IMR-90 (cell line): ENCODE measurements at regions not wholly inside any gene's neighbourhood (a gene's known extent, or its start where the extent isn't known, plus 50 kb on each side); places are given as distances from the start of the nearest gene placed in this dataset.

Experiments
- ATAC-seq: fragments of 200-7000 bp; cut with Tn5 transposase; 2 replicates; pipeline ENCODE4 v1.9.1; 2020; ENCODE audit warnings: low read depth, mild to moderate bottlenecking, moderate library complexity
- BruUV-seq: library from RNA; stranded (reverse); fragments of 400-500 nt; replicated peaks from 2 replicates; lab custom pipeline; 2021; lab: Mats Ljungman, UMichigan
- CTCF ChIA-PET: fragments of 300-600 bp; formaldehyde crosslinking; extraction: SDS; loops from one replicate; lab custom pipeline; 2021; ENCODE audit warnings: antibody characterized with exemption; lab: Yijun Ruan, JAX
- POLR2A ChIA-PET: fragments of 300-600 bp; sonication (Branson Sonifier 250); formaldehyde crosslinking; loops from one replicate; lab custom pipeline; 2022; ENCODE audit warnings: antibody characterized with exemption; ENCODE audit not compliant: unreplicated experiment; lab: Charles Lee
- DNase-seq: peaks from one replicate; pipeline ENCODE4 v3.0.0; 2013
- H2AFZ ChIP-seq: replicated peaks from 2 replicates; pipeline ENCODE3; 2013; ENCODE audit warnings: low read length, mild to moderate bottlenecking; ENCODE audit not compliant: poor library complexity
- H2AK5ac ChIP-seq: 2 replicates; pipeline ENCODE4 v1.6.1; 2013; ENCODE audit warnings: low read depth, low read length, inconsistent platforms
- H2AK9ac ChIP-seq: replicated peaks from 2 replicates; pipeline ENCODE3; 2013; ENCODE audit warnings: mild to moderate bottlenecking, low read depth, low read length, moderate library complexity; ENCODE audit not compliant: poor library complexity
- H2BK120ac ChIP-seq: 2 replicates; pipeline ENCODE4 v1.6.1; 2013; ENCODE audit warnings: low read depth, low read length, inconsistent platforms
- H2BK15ac ChIP-seq: 3 replicates; pipeline ENCODE4 v1.6.1; 2013; ENCODE audit warnings: low read depth, low read length, inconsistent platforms
- H2BK20ac ChIP-seq: 2 replicates; pipeline ENCODE4 v1.6.1; 2013; ENCODE audit warnings: low read depth, mild to moderate bottlenecking, inconsistent platforms, low read length, moderate library complexity
- H2BK5ac ChIP-seq: 2 replicates; pipeline ENCODE4 v1.6.1; 2013; ENCODE audit warnings: mild to moderate bottlenecking, low read depth, low read length, inconsistent platforms; ENCODE audit not compliant: poor library complexity, severe bottlenecking
- H3K14ac ChIP-seq: replicated peaks from 2 replicates; pipeline ENCODE4 v1.6.1; 2013; ENCODE audit warnings: low read depth, low read length, inconsistent platforms
- H3K18ac ChIP-seq: 2 replicates; pipeline ENCODE4 v1.6.1; 2013; ENCODE audit warnings: low read depth, low read length, control low read depth
- H3K23ac ChIP-seq: 2 replicates; pipeline ENCODE4 v1.6.1; 2013; ENCODE audit warnings: low read depth, low read length, inconsistent platforms
- H3K27ac ChIP-seq: 2 replicates; pipeline ENCODE4 v1.5.1; 2013; ENCODE audit warnings: mild to moderate bottlenecking, control low read depth, low read length; ENCODE audit not compliant: insufficient read depth
- H3K27me3 ChIP-seq: 2 replicates; pipeline ENCODE4 v1.6.1; 2013; ENCODE audit warnings: low read length; ENCODE audit not compliant: control insufficient read depth, insufficient read depth
- H3K36me3 ChIP-seq: 2 replicates; pipeline ENCODE4 v1.6.1; 2013; ENCODE audit warnings: low read length, mixed read lengths; ENCODE audit not compliant: control insufficient read depth, insufficient read depth
- H3K4ac ChIP-seq: 2 replicates; pipeline ENCODE4 v1.6.1; 2013; ENCODE audit warnings: low read depth, low read length, inconsistent platforms
- H3K4me1 ChIP-seq: 2 replicates; pipeline ENCODE4 v1.6.1; 2013; ENCODE audit warnings: low read length, mixed read lengths; ENCODE audit not compliant: control insufficient read depth, insufficient read depth
- H3K4me2 ChIP-seq: 2 replicates; pipeline ENCODE4 v1.6.1; 2013; ENCODE audit warnings: low read depth, mild to moderate bottlenecking, control low read depth, low read length, moderate library complexity
- H3K4me3 ChIP-seq: 2 replicates; pipeline ENCODE4 v1.5.1; 2013; ENCODE audit warnings: low read depth, mild to moderate bottlenecking, control low read depth, low read length, moderate library complexity; ENCODE audit not compliant: insufficient read depth
- H3K56ac ChIP-seq: 2 replicates; pipeline ENCODE4 v1.6.1; 2013; ENCODE audit warnings: low read length, inconsistent platforms; ENCODE audit not compliant: insufficient read depth; ENCODE audit errors: extremely low read depth
- H3K79me1 ChIP-seq, 2 experiments: 2 replicates each; pipeline ENCODE4 v1.6.1; 2013; ENCODE audit warnings: low read length in 2 of 2, inconsistent platforms in 1 of 2, low read depth in 1 of 2
- H3K9ac ChIP-seq: 2 replicates; pipeline ENCODE4 v1.6.1; 2013; ENCODE audit warnings: low read depth, low read length, control low read depth
- H3K9me1 ChIP-seq: 2 replicates; pipeline ENCODE4 v1.6.1; 2013; ENCODE audit warnings: low read length, inconsistent platforms; ENCODE audit not compliant: insufficient read depth
- H3K9me3 ChIP-seq: 2 replicates; pipeline ENCODE4 v1.6.1; 2013; ENCODE audit warnings: low read length; ENCODE audit not compliant: control insufficient read depth, insufficient read depth
- H4K20me1 ChIP-seq: 2 replicates; pipeline ENCODE4 v1.6.1; 2013; ENCODE audit warnings: low read length, inconsistent platforms; ENCODE audit not compliant: insufficient read depth
- H4K5ac ChIP-seq: 2 replicates; pipeline ENCODE4 v1.6.1; 2013; ENCODE audit warnings: mild to moderate bottlenecking, low read depth, low read length, control low read depth
- H4K8ac ChIP-seq, 2 experiments: 2 replicates each; pipeline ENCODE4 v1.6.1; 2013; ENCODE audit warnings: low read depth in 2 of 2, low read length in 2 of 2, control low read depth in 1 of 2, inconsistent platforms in 1 of 2
- H4K91ac ChIP-seq: 2 replicates; pipeline ENCODE4 v1.6.1; 2013; ENCODE audit warnings: low read depth, low read length, inconsistent platforms; ENCODE audit not compliant: insufficient read depth
- BHLHE40 ChIP-seq: fragments of 150-350 bp; IDR thresholded peaks from 2 replicates; pipeline ENCODE4 v1.6.1; 2016; ENCODE audit warnings: mild to moderate bottlenecking, low read depth, low read length
- CEBPB ChIP-seq: IDR thresholded peaks from 2 replicates; pipeline ENCODE4 v1.6.1; 2012; ENCODE audit warnings: low read depth, low read length, improper control_type of control experiment
- CHD1 ChIP-seq: IDR thresholded peaks from 2 replicates; pipeline ENCODE4 v1.6.1; 2012; ENCODE audit warnings: low read depth, low read length, improper control_type of control experiment
- ELK1 ChIP-seq: fragments of 150-350 bp; IDR thresholded peaks from 2 replicates; pipeline ENCODE4 v1.6.1; 2016; ENCODE audit warnings: low read depth, mild to moderate bottlenecking, low read length, moderate library complexity, borderline replicate concordance
- FOS ChIP-seq: fragments of 150-350 bp; IDR thresholded peaks from 2 replicates; pipeline ENCODE4 v1.6.1; 2016; ENCODE audit warnings: low read depth, low read length
- MAFK ChIP-seq: IDR thresholded peaks from 2 replicates; pipeline ENCODE4 v1.6.1; 2012; ENCODE audit warnings: low read depth, low read length, improper control_type of control experiment
- MAZ ChIP-seq: IDR thresholded peaks from 2 replicates; pipeline ENCODE4 v1.6.1; 2012; ENCODE audit warnings: low read depth, mild to moderate bottlenecking, low read length, improper control_type of control experiment, moderate library complexity, borderline replicate concordance
- MXI1 ChIP-seq: IDR thresholded peaks from 2 replicates; pipeline ENCODE4 v1.6.1; 2012; ENCODE audit warnings: low read depth, mild to moderate bottlenecking, low read length, moderate library complexity, borderline replicate concordance
- NFE2L2 ChIP-seq: fragments of 150-350 bp; IDR thresholded peaks from 2 replicates; pipeline ENCODE4 v1.6.1; 2016; ENCODE audit warnings: low read depth, mild to moderate bottlenecking, low read length
- POLR2A ChIP-seq: IDR thresholded peaks from 2 replicates; pipeline ENCODE4 v1.6.1; 2012; ENCODE audit warnings: mild to moderate bottlenecking, low read depth, low read length
- RAD21 ChIP-seq: IDR thresholded peaks from 2 replicates; pipeline ENCODE4 v1.6.1; 2012; ENCODE audit warnings: low read length, improper control_type of control experiment
- RCOR1 ChIP-seq: IDR thresholded peaks from 2 replicates; pipeline ENCODE4 v1.6.1; 2012; ENCODE audit warnings: mild to moderate bottlenecking, low read length, improper control_type of control experiment; ENCODE audit not compliant: insufficient replicate concordance
- RFX5 ChIP-seq: IDR thresholded peaks from 2 replicates; pipeline ENCODE4 v1.8.0; 2012; ENCODE audit warnings: low read depth, mild to moderate bottlenecking, low read length, moderate library complexity
- SMC3 ChIP-seq: fragments of 150-350 bp; IDR thresholded peaks from 2 replicates; pipeline ENCODE4 v1.6.1; 2016; ENCODE audit warnings: low read depth, mild to moderate bottlenecking, antibody characterized with exemption, low read length, moderate library complexity
- USF2 ChIP-seq: fragments of 150-350 bp; IDR thresholded peaks from 2 replicates; pipeline ENCODE4 v1.6.1; 2017; ENCODE audit warnings: mild to moderate bottlenecking, antibody characterized with exemption, low read length, low read depth
- WGBS, 2 experiments: methylation state at CpG; one replicate each; pipeline versions ENCODE4 v1.1.5 to v1.1.7; 2013; ENCODE audit warnings: missing lambda C conversion rate in 2 of 2; ENCODE audit not compliant: insufficient read length in 1 of 2; ENCODE audit errors: extremely low coverage in 2 of 2; 5-methylcytosine and 5-hydroxymethylcytosine counted together
- dilution Hi-C: fragments of 300-500 bp; cut with HindIII; formaldehyde crosslinking; loops from one replicate; pipeline ENCODE4 v1.14.3; 2018; ENCODE audit warnings: low sequenced_read_pairs; ENCODE audit not compliant: unreplicated experiment
- in situ Hi-C: fragments of 300-500 bp; cut with MboI; formaldehyde crosslinking; loops from 3 replicates; pipeline ENCODE4 v1.14.3; 2019; ENCODE audit warnings: low sequenced_read_pairs, inconsistent platforms, mixed read lengths
- intact Hi-C: fragments of 100-400 bp; cut with micrococcal nuclease; formaldehyde crosslinking; loops from 2 replicates; pipeline ENCODE4 v1.10.0; 2022
- TF ChIP-seq, protein P1 (sequence below): conservative IDR thresholded peaks from 2 replicates; pipeline ENCODE4 v1.5.1; 2012; ENCODE audit warnings: mild to moderate bottlenecking, low read depth, low read length, improper control_type of control experiment

DNA sequence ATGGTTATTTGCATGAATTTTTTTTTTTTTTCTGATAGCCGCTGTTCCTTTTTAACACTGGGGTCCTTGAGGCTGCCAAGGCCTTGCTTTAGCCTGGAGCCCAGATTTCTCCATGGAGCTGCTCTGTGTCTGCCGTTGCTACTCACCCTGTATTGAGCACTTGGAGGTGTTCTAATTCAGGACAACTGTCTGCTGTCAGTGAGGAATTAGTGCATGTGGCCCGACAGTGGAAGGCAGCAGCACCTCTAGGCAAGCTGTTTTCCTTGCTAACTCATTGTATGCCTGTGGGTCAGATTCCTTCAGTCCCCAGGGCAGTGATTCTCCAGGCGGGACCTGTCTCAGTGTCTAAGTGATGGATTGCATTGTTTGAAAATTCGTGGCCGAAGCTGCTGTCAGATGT, 147.7 kb upstream of the DPP10 start:
- ChIA-PET POLR2A (no interaction called here), CTCF (no interaction called here)
- H3K36me3 ChIP-seq: no peaks in the 10 kb centered on the region
- H3K9me3 ChIP-seq: peaks cover 3% of the 10 kb centered on the region; the same call in 1 of the 2 replicates
- WGBS, 2 experiments: 8% methylated on average over 2 of the region's 6 CpGs; no CpG with 5 or more reads in 1 of the 2 experiments
- no TSS peak for BruUV-seq
- no peak overlapping the region for H4K5ac ChIP-seq
- H2AK9ac ChIP-seq: no peak overlapping the region
- H3K79me1 ChIP-seq: no peaks in the 10 kb centered on the region
- DNase-seq (no peak), ATAC-seq (no peak)
- no peak overlapping the region for H2BK120ac ChIP-seq
- no peak overlapping the region for H3K23ac ChIP-seq
- dilution Hi-C loops (no loop called here), in situ Hi-C loops (no loop called here), intact Hi-C loops (no loop called here)
- no peak overlapping the region for H4K91ac ChIP-seq
- no peak overlapping the region for H3K4me3 ChIP-seq
- no peak overlapping the region for H3K14ac ChIP-seq
- no peaks in the 10 kb centered on the region; the same call in 1 of the 2 replicates for H3K27me3 ChIP-seq
- H4K8ac ChIP-seq: no peak overlapping the region
- no peaks in the 10 kb centered on the region for H4K20me1 ChIP-seq
- H2BK15ac ChIP-seq: no peak overlapping the region
- H2BK5ac ChIP-seq: no peak overlapping the region
- H3K18ac ChIP-seq: no peak overlapping the region
- no peak overlapping the region for H3K56ac ChIP-seq
- H2BK20ac ChIP-seq: no peak overlapping the region
- peak overlapping the region; percentile 43 for H2AFZ ChIP-seq
- H3K4ac ChIP-seq: no peak overlapping the region
- H3K4me1 ChIP-seq: no peaks in the 10 kb centered on the region
- no peak overlapping the region for H3K27ac ChIP-seq
- H3K9ac ChIP-seq: no peak overlapping the region
- TF ChIP-seq MAFK (no peak), NFE2L2 (no peak), RCOR1 (no peak), ELK1 (no peak), MXI1 (no peak), FOS (no peak), RAD21 (no peak), POLR2A (no peak), CHD1 (no peak), SMC3 (no peak), RFX5 (no peak), BHLHE40 (no peak), CEBPB (no peak), USF2 (no peak), MAZ (no peak)
- TF ChIP-seq, protein P1, sequence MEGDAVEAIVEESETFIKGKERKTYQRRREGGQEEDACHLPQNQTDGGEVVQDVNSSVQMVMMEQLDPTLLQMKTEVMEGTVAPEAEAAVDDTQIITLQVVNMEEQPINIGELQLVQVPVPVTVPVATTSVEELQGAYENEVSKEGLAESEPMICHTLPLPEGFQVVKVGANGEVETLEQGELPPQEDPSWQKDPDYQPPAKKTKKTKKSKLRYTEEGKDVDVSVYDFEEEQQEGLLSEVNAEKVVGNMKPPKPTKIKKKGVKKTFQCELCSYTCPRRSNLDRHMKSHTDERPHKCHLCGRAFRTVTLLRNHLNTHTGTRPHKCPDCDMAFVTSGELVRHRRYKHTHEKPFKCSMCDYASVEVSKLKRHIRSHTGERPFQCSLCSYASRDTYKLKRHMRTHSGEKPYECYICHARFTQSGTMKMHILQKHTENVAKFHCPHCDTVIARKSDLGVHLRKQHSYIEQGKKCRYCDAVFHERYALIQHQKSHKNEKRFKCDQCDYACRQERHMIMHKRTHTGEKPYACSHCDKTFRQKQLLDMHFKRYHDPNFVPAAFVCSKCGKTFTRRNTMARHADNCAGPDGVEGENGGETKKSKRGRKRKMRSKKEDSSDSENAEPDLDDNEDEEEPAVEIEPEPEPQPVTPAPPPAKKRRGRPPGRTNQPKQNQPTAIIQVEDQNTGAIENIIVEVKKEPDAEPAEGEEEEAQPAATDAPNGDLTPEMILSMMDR: no peak
- no peak overlapping the region for H3K4me2 ChIP-seq
- H3K9me1 ChIP-seq: no peaks in the 10 kb centered on the region
- H2AK5ac ChIP-seq: no peak overlapping the region
